Gastrocnemius medialis (tissue), 4 donors: ENCODE measurements at regions not wholly inside any gene's neighbourhood (a gene's known extent, or its start where the extent isn't known, plus 50 kb on each side); places are given as distances from the start of the nearest gene placed in this dataset.

Source experiments
- POLR2A ChIP-seq, 2 donors: fragments of 450-650 bp; IDR thresholded peaks; one replicate each; pipeline ENCODE4 v1.6.1; 2017; ENCODE audit warnings: antibody characterized with exemption in 2 of 2, mild to moderate bottlenecking in 2 of 2, moderate library complexity in 2 of 2
- TF ChIP-seq, protein P1 (sequence below), 5 experiments: fragments of 450-650 bp in 3 of 5; fragments of 200-600 bp in 2 of 5; sonication (generic) in 2 of 5; IDR thresholded peaks in 4 of 5; conservative IDR thresholded peaks in 1 of 5; 1 replicate in 4 of 5; 2 replicates in 1 of 5; pipeline ENCODE4 v1.5.1; 2016 to 2019; ENCODE audit warnings: antibody characterized with exemption in 5 of 5, mild to moderate bottlenecking in 3 of 5, moderate library complexity in 3 of 5

DNA sequence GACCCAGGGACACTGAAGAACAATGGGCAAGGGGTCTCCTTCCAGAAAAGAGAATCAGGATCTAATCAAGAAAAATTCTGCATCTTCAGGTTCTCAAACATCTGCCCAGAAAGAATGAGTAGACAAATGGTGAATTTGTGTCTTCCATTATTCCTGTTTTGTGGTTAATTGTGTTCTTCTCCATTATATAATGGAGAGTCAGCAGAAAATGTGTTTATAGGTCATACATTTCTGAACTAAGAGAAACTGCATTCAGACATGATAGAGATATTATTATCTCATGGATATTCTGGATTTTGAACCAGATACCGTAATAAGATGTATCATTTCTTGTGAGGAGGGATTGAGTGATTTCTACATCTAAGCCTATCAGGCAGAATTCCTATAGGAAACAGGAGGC lies 581.7 kb upstream of the JAG1 start:
- no peak for TF ChIP-seq POLR2A (IDR thresholded peaks at IDR 0.05)
- TF ChIP-seq, protein P1, sequence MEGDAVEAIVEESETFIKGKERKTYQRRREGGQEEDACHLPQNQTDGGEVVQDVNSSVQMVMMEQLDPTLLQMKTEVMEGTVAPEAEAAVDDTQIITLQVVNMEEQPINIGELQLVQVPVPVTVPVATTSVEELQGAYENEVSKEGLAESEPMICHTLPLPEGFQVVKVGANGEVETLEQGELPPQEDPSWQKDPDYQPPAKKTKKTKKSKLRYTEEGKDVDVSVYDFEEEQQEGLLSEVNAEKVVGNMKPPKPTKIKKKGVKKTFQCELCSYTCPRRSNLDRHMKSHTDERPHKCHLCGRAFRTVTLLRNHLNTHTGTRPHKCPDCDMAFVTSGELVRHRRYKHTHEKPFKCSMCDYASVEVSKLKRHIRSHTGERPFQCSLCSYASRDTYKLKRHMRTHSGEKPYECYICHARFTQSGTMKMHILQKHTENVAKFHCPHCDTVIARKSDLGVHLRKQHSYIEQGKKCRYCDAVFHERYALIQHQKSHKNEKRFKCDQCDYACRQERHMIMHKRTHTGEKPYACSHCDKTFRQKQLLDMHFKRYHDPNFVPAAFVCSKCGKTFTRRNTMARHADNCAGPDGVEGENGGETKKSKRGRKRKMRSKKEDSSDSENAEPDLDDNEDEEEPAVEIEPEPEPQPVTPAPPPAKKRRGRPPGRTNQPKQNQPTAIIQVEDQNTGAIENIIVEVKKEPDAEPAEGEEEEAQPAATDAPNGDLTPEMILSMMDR (IDR thresholded peaks at IDR 0.05 in 4 of 5, conservative IDR thresholded peaks at IDR 0.05 in 1 of 5), result no peak
